ENCODE measurements at regions not wholly inside any gene's neighbourhood (a gene's known extent, or its start where the extent isn't known, plus 50 kb on each side); places are given as distances from the start of the nearest gene placed in this dataset.

DNA sequence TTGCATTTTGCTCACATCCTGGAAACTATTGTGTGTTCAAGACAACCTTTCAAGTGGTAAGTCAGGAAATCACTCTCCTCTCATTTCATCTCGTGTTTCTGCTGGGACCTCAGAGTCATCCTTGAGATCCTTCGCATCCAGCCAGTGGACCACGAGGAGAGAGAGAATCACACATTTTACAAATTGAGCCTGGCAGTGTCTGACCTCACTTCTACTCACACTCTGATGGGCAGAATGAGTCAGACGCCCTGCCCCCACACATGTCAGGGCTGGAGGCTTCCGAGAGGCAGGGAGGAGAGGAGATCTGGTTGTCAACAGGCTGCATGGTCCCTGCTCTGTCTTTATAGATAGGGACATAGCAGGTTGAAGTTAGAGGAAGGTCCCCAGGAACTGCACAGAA, 509.7 kb downstream of the AJAP1 start:
- TF ChIP-seq YY1 (IDR thresholded peaks at IDR 0.05) (no peak), JUND (IDR thresholded peaks at IDR 0.05) (no peak), RXRA (IDR thresholded peaks at IDR 0.05) (no peak), TAF1 (conservative IDR thresholded peaks at IDR 0.05) (no peak), RAD21 (IDR thresholded peaks at IDR 0.05) (no peak), SP1 (IDR thresholded peaks at IDR 0.05) (no peak), FOXA1 (IDR thresholded peaks at IDR 0.05) (no peak), GABPA (IDR thresholded peaks at IDR 0.05 in 1 of 2, conservative IDR thresholded peaks at IDR 0.05 in 1 of 2) (no peak), EGR1 (IDR thresholded peaks at IDR 0.05; ENCODE audit: low read depth in 2 of 2) (no peak), HNF4A (conservative IDR thresholded peaks at IDR 0.05) (no peak)
- TF ChIP-seq, protein P1, sequence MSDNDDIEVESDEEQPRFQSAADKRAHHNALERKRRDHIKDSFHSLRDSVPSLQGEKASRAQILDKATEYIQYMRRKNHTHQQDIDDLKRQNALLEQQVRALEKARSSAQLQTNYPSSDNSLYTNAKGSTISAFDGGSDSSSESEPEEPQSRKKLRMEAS (IDR thresholded peaks at IDR 0.05): no peak
- TF ChIP-seq, protein P2, sequence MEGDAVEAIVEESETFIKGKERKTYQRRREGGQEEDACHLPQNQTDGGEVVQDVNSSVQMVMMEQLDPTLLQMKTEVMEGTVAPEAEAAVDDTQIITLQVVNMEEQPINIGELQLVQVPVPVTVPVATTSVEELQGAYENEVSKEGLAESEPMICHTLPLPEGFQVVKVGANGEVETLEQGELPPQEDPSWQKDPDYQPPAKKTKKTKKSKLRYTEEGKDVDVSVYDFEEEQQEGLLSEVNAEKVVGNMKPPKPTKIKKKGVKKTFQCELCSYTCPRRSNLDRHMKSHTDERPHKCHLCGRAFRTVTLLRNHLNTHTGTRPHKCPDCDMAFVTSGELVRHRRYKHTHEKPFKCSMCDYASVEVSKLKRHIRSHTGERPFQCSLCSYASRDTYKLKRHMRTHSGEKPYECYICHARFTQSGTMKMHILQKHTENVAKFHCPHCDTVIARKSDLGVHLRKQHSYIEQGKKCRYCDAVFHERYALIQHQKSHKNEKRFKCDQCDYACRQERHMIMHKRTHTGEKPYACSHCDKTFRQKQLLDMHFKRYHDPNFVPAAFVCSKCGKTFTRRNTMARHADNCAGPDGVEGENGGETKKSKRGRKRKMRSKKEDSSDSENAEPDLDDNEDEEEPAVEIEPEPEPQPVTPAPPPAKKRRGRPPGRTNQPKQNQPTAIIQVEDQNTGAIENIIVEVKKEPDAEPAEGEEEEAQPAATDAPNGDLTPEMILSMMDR (IDR thresholded peaks at IDR 0.05; ENCODE audit: low read depth, low read length, missing input control): no peak
- TF ChIP-seq, protein P3, sequence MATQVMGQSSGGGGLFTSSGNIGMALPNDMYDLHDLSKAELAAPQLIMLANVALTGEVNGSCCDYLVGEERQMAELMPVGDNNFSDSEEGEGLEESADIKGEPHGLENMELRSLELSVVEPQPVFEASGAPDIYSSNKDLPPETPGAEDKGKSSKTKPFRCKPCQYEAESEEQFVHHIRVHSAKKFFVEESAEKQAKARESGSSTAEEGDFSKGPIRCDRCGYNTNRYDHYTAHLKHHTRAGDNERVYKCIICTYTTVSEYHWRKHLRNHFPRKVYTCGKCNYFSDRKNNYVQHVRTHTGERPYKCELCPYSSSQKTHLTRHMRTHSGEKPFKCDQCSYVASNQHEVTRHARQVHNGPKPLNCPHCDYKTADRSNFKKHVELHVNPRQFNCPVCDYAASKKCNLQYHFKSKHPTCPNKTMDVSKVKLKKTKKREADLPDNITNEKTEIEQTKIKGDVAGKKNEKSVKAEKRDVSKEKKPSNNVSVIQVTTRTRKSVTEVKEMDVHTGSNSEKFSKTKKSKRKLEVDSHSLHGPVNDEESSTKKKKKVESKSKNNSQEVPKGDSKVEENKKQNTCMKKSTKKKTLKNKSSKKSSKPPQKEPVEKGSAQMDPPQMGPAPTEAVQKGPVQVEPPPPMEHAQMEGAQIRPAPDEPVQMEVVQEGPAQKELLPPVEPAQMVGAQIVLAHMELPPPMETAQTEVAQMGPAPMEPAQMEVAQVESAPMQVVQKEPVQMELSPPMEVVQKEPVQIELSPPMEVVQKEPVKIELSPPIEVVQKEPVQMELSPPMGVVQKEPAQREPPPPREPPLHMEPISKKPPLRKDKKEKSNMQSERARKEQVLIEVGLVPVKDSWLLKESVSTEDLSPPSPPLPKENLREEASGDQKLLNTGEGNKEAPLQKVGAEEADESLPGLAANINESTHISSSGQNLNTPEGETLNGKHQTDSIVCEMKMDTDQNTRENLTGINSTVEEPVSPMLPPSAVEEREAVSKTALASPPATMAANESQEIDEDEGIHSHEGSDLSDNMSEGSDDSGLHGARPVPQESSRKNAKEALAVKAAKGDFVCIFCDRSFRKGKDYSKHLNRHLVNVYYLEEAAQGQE (IDR thresholded peaks at IDR 0.05): no peak
